Large intestine (tissue), 3 donors: ENCODE measurements at regions not wholly inside any gene's neighbourhood (a gene's known extent, or its start where the extent isn't known, plus 50 kb on each side); places are given as distances from the start of the nearest gene placed in this dataset.
A peak's percentile ranks its signal among the peaks of the same experiment; 100 is the strongest.

Experiments
- DNase-seq, 2 donors: peaks; one replicate each; pipeline versions ENCODE4 v3.0.0 to v3.0.0-alpha.2; 2013
- H3K27ac ChIP-seq: one replicate; pipeline ENCODE4 v1.5.1; 2013; ENCODE audit warnings: low read length
- H3K27me3 ChIP-seq: 2 replicates; pipeline ENCODE4 v1.6.1; 2013; ENCODE audit warnings: low read length; ENCODE audit not compliant: control insufficient read depth, insufficient read depth
- H3K36me3 ChIP-seq: 2 replicates; pipeline ENCODE4 v1.6.1; 2013; ENCODE audit warnings: low read length; ENCODE audit not compliant: control insufficient read depth, insufficient read depth
- H3K4me1 ChIP-seq: one replicate; pipeline ENCODE4 v1.6.1; 2013; ENCODE audit warnings: low read length; ENCODE audit not compliant: control insufficient read depth, insufficient read depth
- H3K4me3 ChIP-seq: one replicate; pipeline ENCODE4 v1.5.1; 2013; ENCODE audit warnings: low read length
- H3K9me3 ChIP-seq: one replicate; pipeline ENCODE4 v1.6.1; 2013; ENCODE audit warnings: mild to moderate bottlenecking, low read depth, low read length, moderate library complexity; ENCODE audit not compliant: control insufficient read depth
- WGBS: methylation state at CpG from one replicate; pipeline ENCODE4 v1.1.5; 2013; ENCODE audit warnings: low lambda C conversion rate; ENCODE audit not compliant: insufficient coverage; 5-methylcytosine and 5-hydroxymethylcytosine counted together

GRCh38 chr2:147385600-147385999 lies 459.2 kb upstream of the ACVR2A start:
- 100% methylated on average over 1 of the region's 1 CpG for WGBS
- H3K36me3 ChIP-seq, result no peaks in the 10 kb centered on the region

GRCh38 chr2:147384659-147385058 lies 460.2 kb upstream of the ACVR2A start:
- Histone ChIP-seq H3K36me3 (no peaks in the 10 kb centered on the region), H3K4me3 (no peak overlapping the region), H3K9me3 (no peaks in the 10 kb centered on the region), H3K27me3 (no peaks in the 10 kb centered on the region), H3K27ac (no peak overlapping the region), H3K4me1 (no peaks in the 10 kb centered on the region)
- no CpG with 5 or more reads among the region's 2 CpGs for WGBS
- DNase-seq, result no peak

More at GRCh38 chr2:147385600-147385999, 459.2 kb upstream of the ACVR2A start:
- no peaks in the 10 kb centered on the region for H3K4me1 ChIP-seq
- H3K27me3 ChIP-seq, result no peaks in the 10 kb centered on the region
- no peaks in the 10 kb centered on the region for H3K9me3 ChIP-seq
- no peak for DNase-seq
- no peak overlapping the region for H3K4me3 ChIP-seq
- H3K27ac ChIP-seq, result no peak overlapping the region

- no peak for DNase-seq
- Histone ChIP-seq H3K27ac (no peak overlapping the region), H3K9me3 (no peaks in the 10 kb centered on the region), H3K27me3 (no peaks in the 10 kb centered on the region), H3K4me3 (no peak overlapping the region), H3K4me1 (no peaks in the 10 kb centered on the region), H3K36me3 (no peaks in the 10 kb centered on the region)
- no CpG with 5 or more reads among the region's 3 CpGs for WGBS
These were observed 462.4 kb upstream of the ACVR2A start for GRCh38 chr2:147382322-147382948.

- no peak for DNase-seq
- Histone ChIP-seq H3K4me1 (peaks cover 7% of the 10 kb centered on the region), H3K9me3 (no peaks in the 10 kb centered on the region), H3K4me3 (no peak overlapping the region), H3K27me3 (no peaks in the 10 kb centered on the region), H3K27ac (no peak overlapping the region), H3K36me3 (no peaks in the 10 kb centered on the region)
- no CpG with 5 or more reads among the region's 1 CpG for WGBS
These were observed 466.4 kb upstream of the ACVR2A start for GRCh38 chr2:147378403-147378802.

- Histone ChIP-seq H3K9me3 (no peaks in the 10 kb centered on the region), H3K36me3 (no peaks in the 10 kb centered on the region), H3K4me1 (peaks cover 7% of the 10 kb centered on the region), H3K4me3 (no peak overlapping the region), H3K27ac (no peak overlapping the region), H3K27me3 (no peaks in the 10 kb centered on the region)
- WGBS, result 89% methylated on average over 1 of the region's 1 CpG
- no peak for DNase-seq
These were observed 469.8 kb upstream of the ACVR2A start for GRCh38 chr2:147375073-147375472.

GRCh38 chr2:147374423-147374811 lies 470.4 kb upstream of the ACVR2A start:
- no peaks in the 10 kb centered on the region for H3K9me3 ChIP-seq
- H3K4me3 ChIP-seq, result no peak overlapping the region
- DNase-seq, result no peak
- no peaks in the 10 kb centered on the region for H3K36me3 ChIP-seq
- no peaks in the 10 kb centered on the region for H3K27me3 ChIP-seq
- H3K4me1 ChIP-seq, result peaks cover 7% of the 10 kb centered on the region
- H3K27ac ChIP-seq, result no peak overlapping the region

- no peaks in the 10 kb centered on the region for H3K9me3 ChIP-seq
- no peaks in the 10 kb centered on the region for H3K36me3 ChIP-seq
- DNase-seq, result peak in 1 of 2 donors; percentile 34
- WGBS, result no CpG with 5 or more reads among the region's 3 CpGs
- H3K4me1 ChIP-seq, result peaks cover 7% of the 10 kb centered on the region
- H3K27me3 ChIP-seq, result no peaks in the 10 kb centered on the region
- no peak overlapping the region for H3K4me3 ChIP-seq
- no peak overlapping the region for H3K27ac ChIP-seq
These were observed 470.9 kb upstream of the ACVR2A start for GRCh38 chr2:147373800-147374422.

GRCh38 chr2:147368306-147368705 lies 476.5 kb upstream of the ACVR2A start:
- no peak overlapping the region for H3K27ac ChIP-seq

GRCh38 chr2:147366279-147366678 lies 478.6 kb upstream of the ACVR2A start:
- no peak overlapping the region for H3K4me3 ChIP-seq

More at GRCh38 chr2:147368306-147368705, 476.5 kb upstream of the ACVR2A start:
- Histone ChIP-seq H3K36me3 (no peaks in the 10 kb centered on the region), H3K4me3 (no peak overlapping the region), H3K9me3 (no peaks in the 10 kb centered on the region), H3K27me3 (no peaks in the 10 kb centered on the region), H3K4me1 (no peaks in the 10 kb centered on the region)
- DNase-seq, result no peak

GRCh38 chr2:147365622-147366021 lies 479.2 kb upstream of the ACVR2A start:
- Histone ChIP-seq H3K4me3 (no peak overlapping the region), H3K9me3 (no peaks in the 10 kb centered on the region), H3K4me1 (no peaks in the 10 kb centered on the region), H3K27me3 (no peaks in the 10 kb centered on the region), H3K27ac (no peak overlapping the region), H3K36me3 (no peaks in the 10 kb centered on the region)
- DNase-seq, result no peak
- WGBS, result no CpG with 5 or more reads among the region's 4 CpGs

More at GRCh38 chr2:147366279-147366678, 478.6 kb upstream of the ACVR2A start:
- DNase-seq, result no peak
- Histone ChIP-seq H3K4me1 (no peaks in the 10 kb centered on the region), H3K27me3 (no peaks in the 10 kb centered on the region), H3K27ac (no peak overlapping the region), H3K9me3 (no peaks in the 10 kb centered on the region), H3K36me3 (no peaks in the 10 kb centered on the region)
- 60% methylated on average over 1 of the region's 6 CpGs for WGBS

GRCh38 chr2:147364597-147364996 lies 480.2 kb upstream of the ACVR2A start:
- DNase-seq, result peak in 1 of 2 donors; percentile 18
- H3K36me3 ChIP-seq, result no peaks in the 10 kb centered on the region
- H3K9me3 ChIP-seq, result no peaks in the 10 kb centered on the region
- no peaks in the 10 kb centered on the region for H3K4me1 ChIP-seq
- no peaks in the 10 kb centered on the region for H3K27me3 ChIP-seq
- H3K4me3 ChIP-seq, result no peak overlapping the region
- 67% methylated on average over 1 of the region's 3 CpGs for WGBS
- H3K27ac ChIP-seq, result no peak overlapping the region
